RWPE1 (cell line): ENCODE measurements at regions not wholly inside any gene's neighbourhood (a gene's known extent, or its start where the extent isn't known, plus 50 kb on each side); places are given as distances from the start of the nearest gene placed in this dataset.
A peak's percentile ranks its signal among the peaks of the same experiment; 100 is the strongest.

Source experiments
- CTCF ChIA-PET: fragments of 350-600 bp; sonication (Branson Sonifier 250); formaldehyde crosslinking; extraction: SDS; loops from one replicate; lab custom pipeline; 2021; lab: Yijun Ruan, JAX
- POLR2A ChIA-PET: fragments of 400-600 bp; formaldehyde crosslinking; extraction: SDS; loops from one replicate; lab custom pipeline; 2020; ENCODE audit warnings: antibody characterized with exemption; ENCODE audit not compliant: low non-redundant PET; lab: Yijun Ruan, JAX
- DNase-seq: peaks from one replicate; pipeline ENCODE4 v3.0.0; 2012; ENCODE audit warnings: low spot score
- H3K27ac ChIP-seq: fragments of 450-650 bp; 2 replicates; pipeline ENCODE4 v1.5.1; 2017
- TF ChIP-seq, protein P1 (sequence below): fragments of 450-650 bp; conservative IDR thresholded peaks from 2 replicates; pipeline ENCODE4 v1.5.1; 2017; ENCODE audit warnings: low read depth, mild to moderate bottlenecking

- POLR2A ChIA-PET, result no interaction called here
- TF ChIP-seq, protein P1, sequence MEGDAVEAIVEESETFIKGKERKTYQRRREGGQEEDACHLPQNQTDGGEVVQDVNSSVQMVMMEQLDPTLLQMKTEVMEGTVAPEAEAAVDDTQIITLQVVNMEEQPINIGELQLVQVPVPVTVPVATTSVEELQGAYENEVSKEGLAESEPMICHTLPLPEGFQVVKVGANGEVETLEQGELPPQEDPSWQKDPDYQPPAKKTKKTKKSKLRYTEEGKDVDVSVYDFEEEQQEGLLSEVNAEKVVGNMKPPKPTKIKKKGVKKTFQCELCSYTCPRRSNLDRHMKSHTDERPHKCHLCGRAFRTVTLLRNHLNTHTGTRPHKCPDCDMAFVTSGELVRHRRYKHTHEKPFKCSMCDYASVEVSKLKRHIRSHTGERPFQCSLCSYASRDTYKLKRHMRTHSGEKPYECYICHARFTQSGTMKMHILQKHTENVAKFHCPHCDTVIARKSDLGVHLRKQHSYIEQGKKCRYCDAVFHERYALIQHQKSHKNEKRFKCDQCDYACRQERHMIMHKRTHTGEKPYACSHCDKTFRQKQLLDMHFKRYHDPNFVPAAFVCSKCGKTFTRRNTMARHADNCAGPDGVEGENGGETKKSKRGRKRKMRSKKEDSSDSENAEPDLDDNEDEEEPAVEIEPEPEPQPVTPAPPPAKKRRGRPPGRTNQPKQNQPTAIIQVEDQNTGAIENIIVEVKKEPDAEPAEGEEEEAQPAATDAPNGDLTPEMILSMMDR, result no peak
- CTCF ChIA-PET, result no interaction called here
- DNase-seq, result no peak
- H3K27ac ChIP-seq, result no peak overlapping the region
These were observed 118.6 kb downstream of the SPCS3 start for GRCh38 chr4:176438401-176438800.

- no peak overlapping the region for H3K27ac ChIP-seq
- no peak for DNase-seq
- ChIA-PET CTCF (interaction anchor here (0.6 kb wide), 1 partner anchor 1140 kb away, joined by 3 read pairs; no protein-coding TSS in a partner anchor), POLR2A (no interaction called here)
- TF ChIP-seq, protein P1, result no peak
These were observed 119.8 kb downstream of the SPCS3 start for GRCh38 chr4:176439611-176440010.

GRCh38 chr4:176440698-176441097 lies 120.9 kb downstream of the SPCS3 start:
- no peak overlapping the region for H3K27ac ChIP-seq
- CTCF ChIA-PET, result no interaction called here
- POLR2A ChIA-PET, result no interaction called here
- TF ChIP-seq, protein P1, result no peak
- DNase-seq, result no peak

DNA sequence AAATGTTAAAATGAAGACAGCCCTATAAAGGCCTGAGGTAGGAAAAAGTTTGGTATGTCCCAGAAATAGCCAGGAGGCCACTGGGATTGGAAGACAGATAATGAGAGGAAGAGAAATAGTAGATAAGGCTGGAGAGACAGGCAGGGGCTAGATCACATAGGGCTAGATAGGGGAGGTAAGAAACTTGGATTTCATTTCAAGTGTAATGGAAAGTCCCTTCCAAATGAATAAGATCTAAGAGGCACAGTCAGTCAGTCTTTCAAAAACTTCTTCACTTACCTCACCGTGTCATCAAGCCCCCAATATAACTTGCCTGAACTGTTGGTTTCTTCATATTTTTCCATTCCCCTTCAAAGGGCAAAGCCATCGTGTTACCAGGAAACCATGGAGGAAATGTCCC lies 121.8 kb downstream of the SPCS3 start:
- no peak overlapping the region; the same call in 1 of the 2 replicates for H3K27ac ChIP-seq
- POLR2A ChIA-PET, result no interaction called here
- DNase-seq, result no peak
- CTCF ChIA-PET, result no interaction called here
- TF ChIP-seq, protein P1, result no peak

GRCh38 chr4:176443117-176443516 lies 123.4 kb downstream of the SPCS3 start:
- ChIA-PET POLR2A (no interaction called here), CTCF (interaction anchor here (0.6 to 1.8 kb wide), 2 partner anchors 65 to 604 kb away, joined by 3 to 6 read pairs; no protein-coding TSS in a partner anchor)
- no peak overlapping the region for H3K27ac ChIP-seq
- TF ChIP-seq, protein P1, result no peak
- DNase-seq, result peak; percentile 81

DNA sequence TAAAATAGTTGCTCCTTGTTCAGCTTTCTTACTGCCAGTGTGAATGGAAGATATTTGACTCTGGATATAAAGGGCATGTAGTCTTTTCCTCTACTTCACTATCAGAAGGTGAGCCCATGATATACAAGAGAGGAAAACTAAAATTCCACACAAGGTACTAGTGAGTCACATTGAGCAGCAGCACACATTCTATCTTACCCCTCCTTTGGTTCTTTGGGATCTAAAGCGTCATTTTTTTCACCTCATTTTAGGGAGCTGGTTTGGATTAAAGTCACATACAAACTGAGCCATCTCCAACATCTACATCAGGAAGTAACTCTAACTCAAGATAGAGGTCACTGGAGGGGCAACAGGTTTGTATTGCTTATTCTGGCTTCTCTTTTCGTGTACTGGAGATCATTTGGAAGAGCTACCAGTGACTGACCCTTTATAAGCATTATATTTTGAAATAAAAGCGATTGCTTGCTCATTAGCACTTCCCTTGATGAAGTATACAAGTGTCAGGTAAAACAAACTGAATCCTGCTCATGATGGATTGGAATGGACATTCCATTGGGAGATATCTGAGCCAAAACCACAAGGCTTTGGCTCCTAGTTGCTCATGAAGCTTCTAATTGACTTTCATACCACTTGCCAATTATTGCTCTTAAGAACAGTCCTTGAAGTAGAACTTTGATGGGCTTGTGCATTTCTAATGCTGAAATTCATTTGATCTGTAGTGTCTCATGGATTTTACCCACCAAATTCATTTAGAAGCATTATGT lies 124.1 kb downstream of the SPCS3 start:
- H3K27ac ChIP-seq, result no peak overlapping the region; the same call in 1 of the 2 replicates
- CTCF ChIA-PET, result interaction anchor here (0.6 to 1.8 kb wide), 3 partner anchors 65 to 604 kb away, joined by 3 to 6 read pairs (median 3); no protein-coding TSS in a partner anchor
- peak; percentile 5 for DNase-seq
- TF ChIP-seq, protein P1, result no peak
- POLR2A ChIA-PET, result no interaction called here
